Fibroblast of mammary gland (primary cell): ENCODE measurements at regions not wholly inside any gene's neighbourhood (a gene's known extent, or its start where the extent isn't known, plus 50 kb on each side); places are given as distances from the start of the nearest gene placed in this dataset.
A peak's percentile ranks its signal among the peaks of the same experiment; 100 is the strongest.

Experiments
- DNase-seq: peaks from one replicate; pipeline ENCODE4 v3.0.0-alpha.2; 2010; ENCODE audit warnings: low read depth
- H3K4me3 ChIP-seq: 2 replicates; pipeline ENCODE4 v1.5.1; 2011; ENCODE audit warnings: low read depth, mild to moderate bottlenecking, low read length, moderate library complexity; ENCODE audit not compliant: control insufficient read depth
- TF ChIP-seq, protein P1 (sequence below): conservative IDR thresholded peaks from 2 replicates; pipeline ENCODE4 v1.5.1; 2011; ENCODE audit warnings: low read depth, low read length, inconsistent platforms; ENCODE audit not compliant: control insufficient read depth, insufficient read depth

- TF ChIP-seq, protein P1, sequence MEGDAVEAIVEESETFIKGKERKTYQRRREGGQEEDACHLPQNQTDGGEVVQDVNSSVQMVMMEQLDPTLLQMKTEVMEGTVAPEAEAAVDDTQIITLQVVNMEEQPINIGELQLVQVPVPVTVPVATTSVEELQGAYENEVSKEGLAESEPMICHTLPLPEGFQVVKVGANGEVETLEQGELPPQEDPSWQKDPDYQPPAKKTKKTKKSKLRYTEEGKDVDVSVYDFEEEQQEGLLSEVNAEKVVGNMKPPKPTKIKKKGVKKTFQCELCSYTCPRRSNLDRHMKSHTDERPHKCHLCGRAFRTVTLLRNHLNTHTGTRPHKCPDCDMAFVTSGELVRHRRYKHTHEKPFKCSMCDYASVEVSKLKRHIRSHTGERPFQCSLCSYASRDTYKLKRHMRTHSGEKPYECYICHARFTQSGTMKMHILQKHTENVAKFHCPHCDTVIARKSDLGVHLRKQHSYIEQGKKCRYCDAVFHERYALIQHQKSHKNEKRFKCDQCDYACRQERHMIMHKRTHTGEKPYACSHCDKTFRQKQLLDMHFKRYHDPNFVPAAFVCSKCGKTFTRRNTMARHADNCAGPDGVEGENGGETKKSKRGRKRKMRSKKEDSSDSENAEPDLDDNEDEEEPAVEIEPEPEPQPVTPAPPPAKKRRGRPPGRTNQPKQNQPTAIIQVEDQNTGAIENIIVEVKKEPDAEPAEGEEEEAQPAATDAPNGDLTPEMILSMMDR = no peak
- no peak overlapping the region for H3K4me3 ChIP-seq
- no peak for DNase-seq
Observed at GRCh38 chr1:189357317-189357716, 1120.3 kb downstream of the BRINP3 start.

- no peak overlapping the region for H3K4me3 ChIP-seq
- TF ChIP-seq, protein P1 = no peak
- no peak for DNase-seq
Observed at GRCh38 chr1:189369612-189370011, 1108.1 kb downstream of the BRINP3 start.

DNA sequence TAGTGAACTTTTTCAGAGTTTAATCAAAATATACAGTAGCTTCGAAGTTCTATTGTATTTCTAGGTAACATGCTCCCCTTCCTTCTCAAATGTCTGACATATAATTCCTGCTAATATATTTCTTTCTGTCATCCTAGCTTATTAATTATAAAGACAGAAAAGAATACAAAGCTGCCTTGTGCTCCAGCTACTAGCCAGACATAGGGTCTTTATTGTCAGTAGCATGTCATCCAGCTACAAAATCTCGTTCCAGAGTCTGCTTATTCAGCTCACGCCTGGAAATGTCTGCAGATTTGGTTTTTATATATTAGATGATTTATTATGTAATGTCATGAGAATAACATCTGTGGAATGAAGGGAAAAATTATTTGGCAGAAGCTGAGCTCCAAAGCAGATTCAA, 1102.8 kb downstream of the BRINP3 start:
- DNase-seq = no peak
- no peak overlapping the region for H3K4me3 ChIP-seq
- TF ChIP-seq, protein P1 = no peak

GRCh38 chr1:189405419-189405818, 1072.2 kb downstream of the BRINP3 start:
- no peak overlapping the region for H3K4me3 ChIP-seq
- no peak for DNase-seq
- TF ChIP-seq, protein P1 = no peak

GRCh38 chr1:189409774-189410173, 1067.9 kb downstream of the BRINP3 start:
- H3K4me3 ChIP-seq = no peak overlapping the region
- TF ChIP-seq, protein P1 = no peak
- DNase-seq = no peak

DNA sequence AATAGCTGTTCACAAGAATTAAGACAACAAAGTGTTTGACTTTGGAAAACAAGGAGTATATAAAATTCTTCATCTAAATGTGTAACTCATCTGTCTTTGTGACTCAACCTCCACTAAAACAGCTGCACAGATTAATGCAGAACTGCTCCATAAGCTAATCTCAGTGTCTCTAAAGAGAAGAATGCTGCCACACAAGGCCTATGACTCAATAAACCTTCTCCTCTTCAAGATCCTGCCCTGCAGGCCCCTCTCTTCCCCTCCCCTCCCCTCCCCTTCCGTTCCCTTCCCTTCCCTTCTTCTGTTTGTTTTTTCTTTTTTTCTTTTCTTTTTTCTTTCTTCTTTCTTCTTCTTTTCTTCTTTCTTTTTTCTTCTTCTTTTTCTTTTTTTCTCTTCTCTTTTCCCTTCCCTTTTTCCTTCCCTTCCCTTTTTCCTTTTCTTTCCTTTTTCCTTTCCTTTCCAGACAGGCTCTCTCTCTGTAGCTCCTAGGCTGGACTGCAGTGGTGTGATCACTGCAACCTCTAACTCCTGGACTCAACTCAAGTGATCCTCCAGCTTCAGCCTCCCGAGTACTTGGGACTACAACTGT, 1052.8 kb downstream of the BRINP3 start:
- TF ChIP-seq, protein P1 = no peak
- no peak for DNase-seq
- no peak overlapping the region for H3K4me3 ChIP-seq

DNA sequence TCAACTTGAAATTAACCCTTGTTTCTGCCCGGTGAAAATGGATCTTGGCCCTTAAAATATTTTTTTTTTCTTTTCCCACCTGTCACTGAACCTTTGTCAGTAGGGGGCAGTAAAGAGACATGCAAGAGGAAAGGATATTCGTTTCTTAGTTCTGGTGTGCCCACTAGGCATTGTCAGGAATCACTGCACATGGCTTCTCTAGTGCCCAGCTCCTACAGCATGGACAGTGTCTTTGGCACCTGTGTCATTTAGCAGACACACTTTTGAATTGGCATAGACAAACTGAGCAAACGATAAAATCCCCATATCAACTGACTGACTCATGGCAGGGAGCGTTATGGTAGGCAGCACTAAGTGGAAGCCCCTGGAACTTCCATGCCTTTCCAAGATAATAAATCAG, 1048.1 kb downstream of the BRINP3 start:
- DNase-seq = peak; percentile 0
- H3K4me3 ChIP-seq = no peak overlapping the region
- TF ChIP-seq, protein P1 = peak; percentile 23
